ENCODE measurements at regions not wholly inside any gene's neighbourhood (a gene's known extent, or its start where the extent isn't known, plus 50 kb on each side); places are given as distances from the start of the nearest gene placed in this dataset.
"Not testable (repeated sequence)": the region's sequence is repeated elsewhere in the genome, so short reads cannot be mapped to it uniquely, and the experiment has no call there.

- not testable (repeated sequence) for FAIRE-seq
Observed at GRCh38 chr7:84730864-84731263, 456.0 kb downstream of the SEMA3D start.

GRCh38 chr7:84729284-84729683 lies 457.6 kb downstream of the SEMA3D start:
- FAIRE-seq: no peak

- FAIRE-seq: no peak
Observed at GRCh38 chr7:84722734-84723133, 464.1 kb downstream of the SEMA3D start.

GRCh38 chr7:84722086-84722485 lies 464.8 kb downstream of the SEMA3D start:
- FAIRE-seq: no peak

GRCh38 chr7:84720456-84721097 lies 466.3 kb downstream of the SEMA3D start:
- no peak for FAIRE-seq

- FAIRE-seq: no peak
Observed at GRCh38 chr7:84714765-84715164, 472.1 kb downstream of the SEMA3D start.

- FAIRE-seq: no peak
Observed at GRCh38 chr7:84712374-84713121, 474.3 kb downstream of the SEMA3D start.

- not testable (repeated sequence) for FAIRE-seq
Observed at GRCh38 chr7:84710538-84710937, 476.3 kb downstream of the SEMA3D start.

GRCh38 chr7:84705706-84706105 lies 481.1 kb downstream of the SEMA3D start:
- no peak for FAIRE-seq

GRCh38 chr7:84705079-84705478 lies 481.8 kb downstream of the SEMA3D start:
- FAIRE-seq: no peak

GRCh38 chr7:84704380-84704779 lies 482.5 kb downstream of the SEMA3D start:
- no peak for FAIRE-seq

GRCh38 chr7:84701524-84702306 lies 485.1 kb downstream of the SEMA3D start:
- FAIRE-seq: no peak

- no peak for FAIRE-seq
Observed at GRCh38 chr7:84700563-84701370, 486.1 kb downstream of the SEMA3D start.

- FAIRE-seq: no peak
Observed at GRCh38 chr7:84697506-84697905, 489.4 kb downstream of the SEMA3D start.

- no peak for FAIRE-seq
Observed at GRCh38 chr7:84693483-84693882, 493.4 kb downstream of the SEMA3D start.

- FAIRE-seq: no peak
Observed at GRCh38 chr7:84688671-84689070, 494.1 kb upstream of the SEMA3A start.

GRCh38 chr7:84686373-84686772 lies 491.8 kb upstream of the SEMA3A start:
- no peak for FAIRE-seq

GRCh38 chr7:84684836-84685480 lies 490.4 kb upstream of the SEMA3A start:
- FAIRE-seq: no peak

- no peak for FAIRE-seq
Observed at GRCh38 chr7:84682543-84682942, 488.0 kb upstream of the SEMA3A start.

GRCh38 chr7:84678841-84679240 lies 484.3 kb upstream of the SEMA3A start:
- no peak for FAIRE-seq

GRCh38 chr7:84677117-84677732 lies 482.6 kb upstream of the SEMA3A start:
- FAIRE-seq: no peak

- FAIRE-seq: no peak
Observed at GRCh38 chr7:84675633-84676034, 481.0 kb upstream of the SEMA3A start.
